ENCODE measurements at regions not wholly inside any gene's neighbourhood (a gene's known extent, or its start where the extent isn't known, plus 50 kb on each side); places are given as distances from the start of the nearest gene placed in this dataset.

DNA sequence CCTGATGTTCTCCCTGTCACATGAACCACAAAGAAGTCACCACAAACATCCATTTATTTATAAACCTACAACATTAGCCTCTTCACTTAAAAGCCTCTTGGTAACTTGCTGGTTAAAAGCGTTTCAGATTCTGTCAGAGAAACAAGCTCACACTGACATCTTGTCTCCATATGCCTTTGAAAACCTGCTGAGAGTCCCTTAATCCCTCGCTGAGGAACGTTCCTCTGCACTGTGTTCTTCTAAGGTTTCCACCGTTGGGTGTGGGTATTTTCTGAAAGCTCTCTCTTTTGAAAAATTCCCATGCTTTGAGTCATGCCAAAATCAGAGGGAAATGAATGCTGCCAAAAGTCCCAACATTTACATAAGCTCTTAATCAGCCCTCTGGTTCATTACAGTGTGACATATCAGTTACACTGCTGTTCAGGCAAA, 149.8 kb downstream of the CCDC34 start:
- TF ChIP-seq, protein P1, sequence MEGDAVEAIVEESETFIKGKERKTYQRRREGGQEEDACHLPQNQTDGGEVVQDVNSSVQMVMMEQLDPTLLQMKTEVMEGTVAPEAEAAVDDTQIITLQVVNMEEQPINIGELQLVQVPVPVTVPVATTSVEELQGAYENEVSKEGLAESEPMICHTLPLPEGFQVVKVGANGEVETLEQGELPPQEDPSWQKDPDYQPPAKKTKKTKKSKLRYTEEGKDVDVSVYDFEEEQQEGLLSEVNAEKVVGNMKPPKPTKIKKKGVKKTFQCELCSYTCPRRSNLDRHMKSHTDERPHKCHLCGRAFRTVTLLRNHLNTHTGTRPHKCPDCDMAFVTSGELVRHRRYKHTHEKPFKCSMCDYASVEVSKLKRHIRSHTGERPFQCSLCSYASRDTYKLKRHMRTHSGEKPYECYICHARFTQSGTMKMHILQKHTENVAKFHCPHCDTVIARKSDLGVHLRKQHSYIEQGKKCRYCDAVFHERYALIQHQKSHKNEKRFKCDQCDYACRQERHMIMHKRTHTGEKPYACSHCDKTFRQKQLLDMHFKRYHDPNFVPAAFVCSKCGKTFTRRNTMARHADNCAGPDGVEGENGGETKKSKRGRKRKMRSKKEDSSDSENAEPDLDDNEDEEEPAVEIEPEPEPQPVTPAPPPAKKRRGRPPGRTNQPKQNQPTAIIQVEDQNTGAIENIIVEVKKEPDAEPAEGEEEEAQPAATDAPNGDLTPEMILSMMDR (IDR thresholded peaks at IDR 0.05): no peak
- TF ChIP-seq EZH2 (IDR thresholded peaks at IDR 0.05; ENCODE audit: borderline replicate concordance, insufficient read depth, low read depth, low read length, poor library complexity, severe bottlenecking): no peak

Data from B cell (primary cell).